HG03342 (cell line): ENCODE measurements at regions not wholly inside any gene's neighbourhood (a gene's known extent, or its start where the extent isn't known, plus 50 kb on each side); places are given as distances from the start of the nearest gene placed in this dataset.

Experiments
- ATAC-seq: cut with Tn5 transposase; IDR thresholded peaks from one replicate; pipeline ENCODE4 v1.9.1; 2021; ENCODE audit warnings: mild to moderate bottlenecking, moderate library complexity; ENCODE audit not compliant: unreplicated experiment

- no peak for ATAC-seq
Observed at GRCh38 chr6:12221856-12222255, 68.3 kb upstream of the EDN1 start.

- no peak for ATAC-seq
Observed at GRCh38 chr6:12222405-12223366, 67.5 kb upstream of the EDN1 start.

- ATAC-seq: no peak
Observed at GRCh38 chr6:12223383-12223782, 66.8 kb upstream of the EDN1 start.

GRCh38 chr6:12224251-12224650 is 65.9 kb upstream of the EDN1 start:
- ATAC-seq: no peak

GRCh38 chr6:12228447-12229146 is 61.6 kb upstream of the EDN1 start:
- no peak for ATAC-seq

- ATAC-seq: no peak
Observed at GRCh38 chr6:12229332-12229731, 60.8 kb upstream of the EDN1 start.

- ATAC-seq: no peak
Observed at GRCh38 chr6:12230523-12230922, 59.6 kb upstream of the EDN1 start.

- peak; percentile 66 for ATAC-seq
Observed at GRCh38 chr6:12232339-12232738, 57.8 kb upstream of the EDN1 start.

GRCh38 chr6:12232821-12233220 is 57.3 kb upstream of the EDN1 start:
- no peak for ATAC-seq

- ATAC-seq: no peak
Observed at GRCh38 chr6:12233693-12234571, 56.2 kb upstream of the EDN1 start.

GRCh38 chr6:12235341-12235740 is 54.8 kb upstream of the EDN1 start:
- no peak for ATAC-seq

- no peak for ATAC-seq
Observed at GRCh38 chr6:12238219-12238618, 51.9 kb upstream of the EDN1 start.
